RWPE1 (cell line): ENCODE measurements at regions not wholly inside any gene's neighbourhood (a gene's known extent, or its start where the extent isn't known, plus 50 kb on each side); places are given as distances from the start of the nearest gene placed in this dataset.

Experiments used
- CTCF ChIA-PET: fragments of 350-600 bp; sonication (Branson Sonifier 250); formaldehyde crosslinking; extraction: SDS; loops from one replicate; lab custom pipeline; 2021; lab: Yijun Ruan, JAX
- POLR2A ChIA-PET: fragments of 400-600 bp; formaldehyde crosslinking; extraction: SDS; loops from one replicate; lab custom pipeline; 2020; ENCODE audit warnings: antibody characterized with exemption; ENCODE audit not compliant: low non-redundant PET; lab: Yijun Ruan, JAX
- DNase-seq: peaks from one replicate; pipeline ENCODE4 v3.0.0; 2012; ENCODE audit warnings: low spot score
- H3K27ac ChIP-seq: fragments of 450-650 bp; 2 replicates; pipeline ENCODE4 v1.5.1; 2017
- CTCF ChIP-seq: fragments of 450-650 bp; conservative IDR thresholded peaks from 2 replicates; pipeline ENCODE4 v1.5.1; 2017; ENCODE audit warnings: low read depth, mild to moderate bottlenecking

- no peak for DNase-seq
- H3K27ac ChIP-seq = no peak overlapping the region
- TF ChIP-seq CTCF = no peak
- POLR2A ChIA-PET = no interaction called here
- CTCF ChIA-PET = no interaction called here
Observed at GRCh38 chr7:153518201-153518984, 533.8 kb upstream of the DPP6 start.

GRCh38 chr7:153521370-153521769 lies 530.8 kb upstream of the DPP6 start:
- POLR2A ChIA-PET = no interaction called here
- no peak for DNase-seq
- no peak for TF ChIP-seq CTCF
- no peak overlapping the region for H3K27ac ChIP-seq
- CTCF ChIA-PET = no interaction called here

GRCh38 chr7:153522261-153522660 lies 529.9 kb upstream of the DPP6 start:
- POLR2A ChIA-PET = no interaction called here
- CTCF ChIA-PET = no interaction called here

GRCh38 chr7:153523320-153524015 lies 528.7 kb upstream of the DPP6 start:
- ChIA-PET POLR2A (no interaction called here), CTCF (no interaction called here)
- no peak overlapping the region for H3K27ac ChIP-seq
- no peak for DNase-seq
- no peak for TF ChIP-seq CTCF

More at GRCh38 chr7:153522261-153522660, 529.9 kb upstream of the DPP6 start:
- TF ChIP-seq CTCF = no peak
- DNase-seq = no peak
- H3K27ac ChIP-seq = no peak overlapping the region

GRCh38 chr7:153524070-153524601 lies 528.1 kb upstream of the DPP6 start:
- POLR2A ChIA-PET = no interaction called here
- no peak for DNase-seq
- TF ChIP-seq CTCF = no peak
- H3K27ac ChIP-seq = no peak overlapping the region
- CTCF ChIA-PET = no interaction called here

GRCh38 chr7:153529100-153529499 lies 523.1 kb upstream of the DPP6 start:
- ChIA-PET CTCF (no interaction called here), POLR2A (no interaction called here)
- no peak for DNase-seq

More at GRCh38 chr7:153529100-153529499, 523.1 kb upstream of the DPP6 start:
- no peak overlapping the region for H3K27ac ChIP-seq
- TF ChIP-seq CTCF = no peak
